ENCODE measurements at regions not wholly inside any gene's neighbourhood (a gene's known extent, or its start where the extent isn't known, plus 50 kb on each side); places are given as distances from the start of the nearest gene placed in this dataset.

GRCh38 chr18:4851301-4851976, 345.6 kb downstream of the AKAIN1 start:
- no peak for DNase-seq

GRCh38 chr18:4847056-4847455, 350.0 kb downstream of the AKAIN1 start:
- DNase-seq, result no peak

- DNase-seq, result no peak
Measured at GRCh38 chr18:4844320-4844719, 352.7 kb downstream of the AKAIN1 start.

DNA sequence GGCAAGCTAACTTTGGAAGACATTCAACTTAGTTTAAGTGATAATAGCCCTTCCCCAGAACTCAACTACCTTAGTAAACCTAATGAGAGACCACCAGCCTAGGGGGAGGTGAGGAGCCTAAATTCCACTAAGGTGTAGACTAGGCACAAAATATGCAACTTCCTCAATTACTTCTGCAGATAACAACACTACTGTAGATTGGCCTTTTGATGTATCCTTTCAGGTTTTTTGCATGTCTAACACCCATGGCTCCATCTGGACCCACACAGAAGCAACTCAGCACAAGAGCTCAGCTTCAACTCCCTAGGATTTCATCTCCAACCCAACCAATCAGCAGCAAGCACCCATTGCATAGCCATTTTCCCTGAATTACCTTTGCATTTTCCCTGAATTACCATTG, 353.3 kb downstream of the AKAIN1 start:
- no peak for DNase-seq

DNA sequence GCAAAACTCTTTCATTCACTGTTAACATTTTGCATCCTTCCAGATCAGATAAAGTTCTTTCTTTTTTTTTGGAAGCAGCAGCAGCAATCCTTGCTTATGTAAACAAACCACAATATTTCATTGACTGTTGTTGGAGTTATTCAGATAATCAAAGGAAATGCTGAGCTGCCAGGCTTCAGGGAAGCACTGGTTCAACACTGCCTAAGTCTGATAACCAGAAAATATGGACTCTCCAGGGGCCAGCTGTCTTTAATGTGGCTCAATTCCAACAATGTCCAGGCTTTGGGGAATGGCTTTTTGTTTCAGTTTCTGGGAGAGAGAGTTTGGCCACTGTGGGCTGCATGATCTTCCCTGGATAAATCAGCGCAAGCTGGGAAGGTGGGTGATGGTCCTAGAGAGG, 354.3 kb downstream of the AKAIN1 start:
- DNase-seq, result no peak

- no peak for DNase-seq
Measured at GRCh38 chr18:4842287-4842686, 354.8 kb downstream of the AKAIN1 start.

- no peak for DNase-seq
Measured at GRCh38 chr18:4839639-4840038, 357.4 kb downstream of the AKAIN1 start.

DNA sequence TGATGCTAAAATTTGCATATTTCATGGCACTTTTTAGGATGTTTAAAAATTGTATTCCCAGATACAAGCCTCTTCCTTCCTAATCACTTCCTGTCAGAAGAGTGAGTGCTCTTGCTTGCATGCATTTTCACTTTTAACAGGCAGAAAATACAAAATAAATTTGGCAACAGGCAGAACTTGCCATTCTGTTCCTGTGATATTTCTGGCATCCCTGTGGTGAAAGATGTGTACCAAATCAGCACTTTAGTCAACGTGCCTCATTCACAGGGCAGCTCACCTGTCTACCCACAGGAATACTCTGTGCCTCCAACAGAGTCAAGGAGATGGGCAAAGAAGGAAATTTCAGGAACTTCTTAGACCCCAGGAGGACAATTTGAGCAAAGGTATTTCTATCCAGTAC, 360.9 kb downstream of the AKAIN1 start:
- no peak for DNase-seq

DNA sequence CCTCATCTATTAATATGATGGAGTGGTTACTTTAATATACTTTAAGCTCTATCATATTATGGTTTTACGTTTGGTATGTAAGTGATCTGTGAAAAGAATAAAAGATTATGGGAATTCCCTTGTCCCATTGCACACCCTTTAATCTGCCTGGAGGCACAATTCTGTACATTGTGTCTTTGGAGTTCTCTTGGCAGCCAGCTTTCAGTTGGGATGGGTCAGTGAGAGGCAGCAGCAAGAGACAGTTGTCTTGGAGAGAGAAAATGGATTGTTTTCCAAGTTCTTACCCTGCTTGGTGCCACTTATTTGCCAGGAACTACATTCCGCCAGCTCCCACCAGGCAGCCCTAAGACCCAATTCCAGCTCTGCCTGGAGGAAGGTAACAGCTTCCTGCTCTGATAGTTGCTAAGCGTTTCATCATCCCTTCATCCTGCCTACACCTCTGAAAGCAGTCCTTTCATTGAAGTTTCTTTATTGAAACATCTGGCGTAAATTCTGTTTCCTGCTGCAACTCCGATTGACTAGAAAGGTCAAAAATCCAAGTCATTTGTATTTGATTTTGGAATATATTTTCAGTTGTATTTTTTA, 365.2 kb downstream of the AKAIN1 start:
- no peak for DNase-seq

DNA sequence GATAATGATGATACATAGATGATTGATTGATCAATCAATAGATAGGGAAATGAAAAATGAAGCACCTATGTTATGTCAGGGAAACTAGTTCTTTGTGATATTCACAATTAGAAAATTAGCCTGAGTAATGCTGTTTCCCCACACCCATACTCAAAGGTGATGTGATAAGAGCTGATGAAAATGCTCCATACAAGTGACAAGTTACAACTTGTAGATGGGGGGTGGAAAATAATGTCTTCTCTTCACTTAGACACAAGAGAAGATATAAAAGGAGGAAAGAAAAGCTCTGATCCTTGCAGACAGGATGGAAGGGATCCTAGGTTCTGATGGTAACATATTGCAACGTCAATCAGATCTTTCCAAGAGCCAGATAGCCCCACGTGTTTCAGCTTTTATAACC, 365.9 kb downstream of the AKAIN1 start:
- DNase-seq, result no peak

DNA sequence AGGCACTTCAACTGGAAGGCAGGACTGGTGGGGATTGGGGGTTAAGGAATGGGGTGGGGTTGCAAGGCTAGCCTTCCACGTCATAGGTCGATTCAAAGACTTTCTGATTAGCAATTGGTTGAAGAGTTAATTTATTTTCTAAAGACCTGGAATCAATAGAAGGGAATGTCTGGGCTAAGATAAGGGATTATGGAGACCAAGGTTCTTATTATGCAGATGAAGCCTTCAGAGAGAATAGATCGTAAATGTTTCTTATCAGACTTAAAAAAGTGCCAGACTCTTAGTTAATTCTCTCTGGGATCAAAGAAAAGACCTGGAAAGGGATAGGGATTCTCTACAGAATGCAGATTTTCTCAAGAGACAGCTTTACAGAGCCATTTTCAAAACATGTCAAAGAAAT, 368.0 kb upstream of the DLGAP1 start:
- DNase-seq, result no peak

DNA sequence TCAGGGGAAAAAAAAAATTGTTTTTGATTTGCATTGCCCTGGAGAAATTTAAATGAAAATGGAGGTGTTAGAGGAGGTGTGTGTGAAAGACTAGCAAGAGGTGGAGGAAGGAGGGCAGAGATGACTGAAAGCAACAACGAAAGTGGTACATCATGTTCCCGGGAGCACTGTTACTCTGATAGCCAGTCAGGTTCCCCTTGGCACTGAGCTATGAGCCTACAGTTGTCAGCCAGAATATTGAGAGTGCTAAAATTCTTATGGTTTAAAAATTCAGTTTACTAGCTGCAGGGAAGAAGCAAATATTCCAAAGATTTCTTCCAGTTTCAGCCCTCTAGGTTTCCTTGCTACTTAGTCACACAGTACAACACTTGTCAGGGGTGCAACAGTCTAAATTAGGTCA, 366.7 kb upstream of the DLGAP1 start:
- no peak for DNase-seq

GRCh38 chr18:4817665-4818064, 362.6 kb upstream of the DLGAP1 start:
- no peak for DNase-seq

DNA sequence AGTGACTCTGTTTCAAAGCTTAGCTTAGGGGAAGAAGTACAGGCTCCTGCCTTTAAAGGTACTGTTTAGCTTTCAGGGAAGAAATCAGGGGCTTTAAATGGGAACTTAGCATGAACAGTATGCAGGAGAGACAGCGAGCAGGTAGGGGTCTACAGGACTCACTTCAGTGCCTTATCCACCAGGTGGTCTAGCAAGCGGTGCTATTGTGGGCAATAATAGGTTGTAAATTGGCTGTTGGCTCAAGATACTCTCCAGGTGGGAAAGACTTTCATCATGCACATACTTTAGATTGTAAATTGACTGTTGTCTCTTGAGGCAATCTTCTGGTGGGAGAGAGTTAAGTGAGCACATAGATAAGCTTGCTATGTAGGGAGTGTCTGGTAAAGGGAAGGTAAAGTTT, 358.6 kb upstream of the DLGAP1 start:
- DNase-seq, result no peak

GRCh38 chr18:4808891-4809290, 353.8 kb upstream of the DLGAP1 start:
- DNase-seq, result no peak

DNA sequence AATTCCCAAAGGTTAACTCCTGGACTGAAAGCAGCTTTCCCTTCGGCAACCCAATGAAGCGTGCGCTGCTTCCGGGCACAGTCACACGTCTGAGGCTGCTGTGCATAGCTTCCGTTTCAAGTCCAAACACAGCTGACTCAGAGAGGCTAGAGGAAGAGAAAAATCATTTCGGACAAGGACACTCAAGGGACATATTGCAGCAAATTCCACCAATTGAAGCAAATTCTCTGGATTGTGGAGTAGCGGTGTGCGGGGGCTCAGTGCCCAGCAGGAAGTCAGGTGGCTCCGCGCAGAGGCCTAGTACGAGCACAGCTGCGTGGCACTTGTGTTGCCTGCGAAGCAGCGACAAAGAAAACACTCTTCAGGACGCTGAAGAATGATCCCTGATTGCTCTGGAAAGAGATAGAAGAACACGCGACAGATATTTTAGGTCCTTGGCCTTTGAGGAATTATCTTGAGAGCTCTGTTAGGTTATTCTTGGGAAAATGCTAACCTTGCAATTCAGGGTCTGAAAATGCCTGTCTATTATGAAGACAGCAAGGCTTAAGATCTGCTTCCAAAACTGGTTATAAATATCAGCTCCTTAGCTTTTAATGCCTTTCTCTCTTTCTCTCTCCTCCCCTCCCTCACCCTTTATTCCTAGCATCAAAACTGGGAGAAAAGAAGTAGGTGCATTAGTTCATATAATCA, 352.6 kb upstream of the DLGAP1 start:
- DNase-seq, result peak; percentile 3 to 16

- no peak for DNase-seq
Measured at GRCh38 chr18:4806331-4806730, 351.2 kb upstream of the DLGAP1 start.

- no peak for DNase-seq
Measured at GRCh38 chr18:4802296-4802695, 347.2 kb upstream of the DLGAP1 start.

GRCh38 chr18:4801151-4801550, 346.0 kb upstream of the DLGAP1 start:
- no peak for DNase-seq

DNA sequence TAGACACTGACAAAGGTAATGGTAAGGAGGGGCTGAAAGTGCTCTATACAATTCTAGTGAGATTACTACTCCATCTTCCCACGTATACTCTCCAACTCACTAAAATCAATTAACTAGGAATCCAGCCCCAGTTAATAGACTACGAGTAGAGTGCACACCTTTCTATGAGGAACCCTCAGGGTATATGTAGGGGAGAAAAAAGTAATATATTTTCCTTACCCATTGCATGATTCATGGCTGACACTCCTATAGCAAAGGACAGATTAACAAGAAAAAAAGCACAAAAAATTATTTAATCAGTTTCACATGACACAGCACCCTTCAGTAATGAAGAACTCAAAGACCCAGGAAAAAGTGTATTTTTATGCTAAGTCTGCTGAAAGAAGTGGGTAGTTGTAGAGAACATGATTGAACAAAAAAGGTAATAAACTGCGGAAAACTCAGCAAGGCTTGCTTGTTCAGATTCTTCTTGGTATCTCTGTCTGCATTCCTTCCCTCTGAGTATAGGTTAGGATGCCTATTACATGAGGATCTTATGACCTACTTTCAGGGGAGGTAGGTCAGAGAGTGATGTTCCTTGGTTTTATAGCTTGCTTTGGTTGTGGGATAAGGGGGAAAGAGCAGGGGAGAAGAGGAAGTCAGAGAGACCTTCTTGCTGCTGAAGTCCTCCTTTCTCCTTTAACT, 342.0 kb upstream of the DLGAP1 start:
- DNase-seq, result no peak

DNA sequence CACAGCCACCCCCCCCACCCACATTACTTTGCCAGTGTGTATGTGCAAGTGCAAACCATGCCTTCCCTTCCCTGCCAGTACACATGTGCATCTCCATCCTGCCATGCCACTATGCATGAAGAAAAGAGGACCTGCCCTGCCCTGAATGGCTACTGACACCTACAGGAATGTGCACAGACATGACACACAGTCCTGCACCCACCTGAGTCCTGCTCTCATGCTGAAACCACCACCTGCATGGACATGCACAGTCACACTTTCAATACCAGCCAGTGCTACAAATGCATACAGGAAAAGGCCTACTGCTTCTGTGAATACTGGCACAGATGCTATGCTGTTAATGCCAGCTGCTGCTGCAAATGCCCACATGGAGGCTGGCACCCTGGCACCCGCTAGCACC, 334.4 kb upstream of the DLGAP1 start:
- no peak for DNase-seq

DNA sequence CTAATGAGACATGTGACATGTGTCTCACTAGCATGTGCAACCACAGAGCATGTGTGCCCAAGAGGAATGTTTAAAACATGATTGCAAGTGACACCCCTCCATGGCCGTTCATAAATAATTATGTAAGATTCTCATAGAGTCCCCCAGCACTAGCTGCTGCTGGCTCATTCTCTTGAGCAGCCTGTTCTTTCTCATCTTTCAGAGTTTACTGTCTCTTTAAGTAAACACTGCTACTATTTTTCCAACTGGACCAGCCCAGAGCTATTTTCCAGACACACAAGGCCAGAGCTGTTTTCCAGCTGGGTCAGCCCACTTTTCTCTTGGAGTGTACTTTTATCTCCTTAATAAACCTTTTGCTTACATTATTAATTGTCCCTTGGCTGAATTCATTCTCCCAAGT, 326.8 kb upstream of the DLGAP1 start:
- no peak for DNase-seq

DNA sequence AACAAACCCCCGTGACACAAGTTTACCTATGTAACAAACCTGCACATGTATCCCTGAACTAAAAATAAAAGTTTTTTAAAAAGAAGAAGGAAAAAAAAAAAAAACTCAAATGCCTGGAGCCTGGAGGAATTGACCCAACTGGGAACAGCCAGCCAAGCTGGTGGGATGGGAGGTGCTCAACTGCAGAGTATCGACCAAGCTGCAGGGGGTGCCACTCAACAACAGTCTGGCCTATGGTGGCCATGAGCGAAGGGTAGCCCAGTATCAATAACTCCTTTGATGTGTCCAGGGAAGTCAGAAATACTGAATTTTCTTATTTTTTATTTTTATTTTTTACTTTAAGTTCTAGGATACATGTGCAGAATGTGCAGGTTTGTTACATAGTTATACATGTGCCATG, 310.3 kb upstream of the DLGAP1 start:
- DNase-seq, result no peak

- no peak for DNase-seq
Measured at GRCh38 chr18:4762330-4762729, 307.2 kb upstream of the DLGAP1 start.
